ENCODE measurements at regions not wholly inside any gene's neighbourhood (a gene's known extent, or its start where the extent isn't known, plus 50 kb on each side); places are given as distances from the start of the nearest gene placed in this dataset.

DNA sequence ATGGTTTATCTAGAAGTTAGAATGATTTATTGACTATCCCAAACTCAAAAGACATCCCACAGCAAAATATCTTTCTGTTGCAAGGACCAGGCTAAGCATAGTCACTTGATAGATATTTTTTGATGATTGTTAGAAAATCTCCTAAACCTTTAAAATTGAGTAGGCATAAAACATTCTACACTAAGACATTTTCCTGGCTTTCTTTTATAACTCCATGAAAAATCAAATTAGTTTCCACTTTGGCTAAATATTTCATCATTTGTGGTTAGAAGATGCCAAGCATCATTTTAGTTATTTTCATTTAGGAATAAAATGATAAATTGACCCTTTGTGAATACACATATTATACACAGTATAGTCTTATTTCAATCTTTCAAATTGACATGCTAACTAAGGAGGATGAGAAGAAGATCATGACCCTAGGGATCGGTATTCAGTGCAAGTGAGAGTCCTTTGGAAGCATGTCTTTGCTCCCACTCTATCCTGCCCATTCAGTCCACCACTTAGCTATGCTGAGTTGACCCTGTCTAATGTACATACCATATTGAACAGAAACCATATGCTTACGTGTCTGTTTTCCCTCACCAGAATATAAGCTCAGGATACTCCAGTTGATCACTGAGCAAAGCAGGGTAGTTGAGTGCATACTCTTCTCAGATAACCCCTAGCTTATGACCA lies 136.6 kb upstream of the OTUD4 start:
- DNase-seq (ENCODE audit: low spot score) (no peak), ATAC-seq (ENCODE audit: insufficient number of reproducible peaks, low FRiP score, low read depth) (no peak)
- Histone ChIP-seq H3K27ac (no peak overlapping the region), H3K36me3 (no peaks in the 10 kb centered on the region), H3K4me3 (no peak overlapping the region), H3K9me3 (no peaks in the 10 kb centered on the region), H3K4me1 (ENCODE audit: control insufficient read depth in 1 of 2, low read depth in 2 of 2) (no peaks in the 10 kb centered on the region), H3K27me3 (replicated peaks; ENCODE audit: insufficient read depth) (no peaks in the 10 kb centered on the region)
- TF ChIP-seq, protein P1, sequence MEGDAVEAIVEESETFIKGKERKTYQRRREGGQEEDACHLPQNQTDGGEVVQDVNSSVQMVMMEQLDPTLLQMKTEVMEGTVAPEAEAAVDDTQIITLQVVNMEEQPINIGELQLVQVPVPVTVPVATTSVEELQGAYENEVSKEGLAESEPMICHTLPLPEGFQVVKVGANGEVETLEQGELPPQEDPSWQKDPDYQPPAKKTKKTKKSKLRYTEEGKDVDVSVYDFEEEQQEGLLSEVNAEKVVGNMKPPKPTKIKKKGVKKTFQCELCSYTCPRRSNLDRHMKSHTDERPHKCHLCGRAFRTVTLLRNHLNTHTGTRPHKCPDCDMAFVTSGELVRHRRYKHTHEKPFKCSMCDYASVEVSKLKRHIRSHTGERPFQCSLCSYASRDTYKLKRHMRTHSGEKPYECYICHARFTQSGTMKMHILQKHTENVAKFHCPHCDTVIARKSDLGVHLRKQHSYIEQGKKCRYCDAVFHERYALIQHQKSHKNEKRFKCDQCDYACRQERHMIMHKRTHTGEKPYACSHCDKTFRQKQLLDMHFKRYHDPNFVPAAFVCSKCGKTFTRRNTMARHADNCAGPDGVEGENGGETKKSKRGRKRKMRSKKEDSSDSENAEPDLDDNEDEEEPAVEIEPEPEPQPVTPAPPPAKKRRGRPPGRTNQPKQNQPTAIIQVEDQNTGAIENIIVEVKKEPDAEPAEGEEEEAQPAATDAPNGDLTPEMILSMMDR (IDR thresholded peaks at IDR 0.05): no peak

DNA sequence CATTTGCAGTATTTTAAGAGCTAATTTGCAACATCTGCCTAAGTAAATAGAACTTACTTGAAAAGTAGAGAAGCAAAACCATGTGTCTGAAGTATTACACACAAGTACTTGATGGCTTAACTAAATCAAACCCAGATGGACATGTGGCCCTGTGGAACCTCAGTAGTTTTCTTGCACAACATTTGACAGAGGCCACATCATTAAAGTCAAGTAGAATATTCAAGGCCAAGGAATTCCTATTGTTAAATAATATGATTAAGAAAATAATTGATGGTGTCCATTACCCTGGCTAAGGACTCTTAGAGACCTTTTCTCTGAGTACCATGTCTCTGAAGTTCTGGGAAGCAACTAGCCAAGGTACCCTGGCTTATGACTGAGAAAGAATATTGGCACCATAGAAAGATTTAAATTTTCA lies 135.4 kb upstream of the OTUD4 start:
- H3K27ac ChIP-seq: no peak overlapping the region
- ATAC-seq (ENCODE audit: insufficient number of reproducible peaks, low FRiP score, low read depth) (no peak), DNase-seq (ENCODE audit: low spot score) (no peak)
- H3K4me3 ChIP-seq: no peak overlapping the region
- no peaks in the 10 kb centered on the region for H3K9me3 ChIP-seq
- H3K36me3 ChIP-seq: no peaks in the 10 kb centered on the region
- TF ChIP-seq, protein P1 (IDR thresholded peaks at IDR 0.05): no peak
- H3K27me3 ChIP-seq (replicated peaks; ENCODE audit: insufficient read depth): no peaks in the 10 kb centered on the region
- H3K4me1 ChIP-seq (ENCODE audit: control insufficient read depth in 1 of 2, low read depth in 2 of 2): no peaks in the 10 kb centered on the region

DNA sequence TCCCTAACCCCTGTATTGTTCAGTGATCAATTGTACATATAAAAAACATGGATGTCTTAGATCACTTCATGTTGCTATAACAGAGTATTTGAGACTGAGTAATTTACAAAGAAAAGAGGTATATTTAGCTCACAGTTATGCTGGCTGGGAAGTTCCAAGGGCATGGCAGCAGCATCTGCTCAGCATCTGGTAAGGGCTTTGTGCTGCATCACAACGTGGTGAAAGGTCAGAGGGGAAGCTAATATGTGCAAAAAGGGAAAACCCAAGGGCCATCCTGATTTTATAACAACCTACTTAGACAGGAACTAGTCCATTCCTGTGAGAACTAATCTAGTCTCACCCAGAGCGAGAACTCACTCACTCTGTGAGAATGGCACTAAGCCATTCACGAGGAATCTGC lies 128.2 kb upstream of the OTUD4 start:
- TF ChIP-seq, protein P1 (IDR thresholded peaks at IDR 0.05): no peak
- DNase-seq (ENCODE audit: low spot score): no peak
- ATAC-seq (ENCODE audit: insufficient number of reproducible peaks, low FRiP score, low read depth): no peak

DNA sequence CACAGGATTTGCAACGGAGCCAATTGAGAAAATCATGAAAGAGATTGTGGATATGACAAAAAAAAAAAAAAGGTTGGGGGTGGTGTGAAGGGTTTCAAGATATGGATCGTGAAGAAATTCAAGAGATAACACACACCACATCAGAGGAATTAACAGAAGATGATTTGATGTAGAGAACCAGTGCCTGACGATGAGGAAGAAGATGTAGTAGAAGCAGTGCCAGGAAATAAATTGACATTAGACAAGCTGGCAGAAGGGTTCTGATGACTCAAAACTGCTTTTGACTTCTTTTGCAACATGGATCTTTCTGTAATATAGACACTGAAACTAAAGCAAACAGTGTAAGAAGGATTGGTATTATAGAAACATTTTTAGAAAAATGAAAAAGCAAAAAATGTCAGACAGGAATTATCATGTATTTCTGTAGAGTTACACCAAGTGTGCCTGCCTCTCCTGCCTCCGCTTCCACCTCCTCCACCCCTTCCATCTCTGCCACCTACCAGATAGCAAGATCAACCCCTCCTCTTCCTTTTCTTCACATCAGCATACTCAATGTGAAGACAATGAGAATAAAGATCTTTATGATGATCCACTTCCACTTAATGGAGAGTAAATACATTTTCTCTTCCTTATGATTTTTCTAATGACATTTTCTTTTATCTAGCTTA lies 127.5 kb upstream of the OTUD4 start:
- Histone ChIP-seq H3K4me1 (ENCODE audit: control insufficient read depth in 1 of 2, low read depth in 2 of 2) (no peaks in the 10 kb centered on the region), H3K4me3 (no peak overlapping the region), H3K27ac (no peak overlapping the region), H3K36me3 (no peaks in the 10 kb centered on the region), H3K27me3 (replicated peaks; ENCODE audit: insufficient read depth) (no peaks in the 10 kb centered on the region), H3K9me3 (no peaks in the 10 kb centered on the region)
- TF ChIP-seq, protein P1 (IDR thresholded peaks at IDR 0.05): no peak
- ATAC-seq (ENCODE audit: insufficient number of reproducible peaks, low FRiP score, low read depth) (no peak), DNase-seq (ENCODE audit: low spot score) (no peak)

More for the DNA sequence above, 128.2 kb upstream of the OTUD4 start:
- H3K4me3 ChIP-seq: no peak overlapping the region
- H3K4me1 ChIP-seq (ENCODE audit: control insufficient read depth in 1 of 2, low read depth in 2 of 2): no peaks in the 10 kb centered on the region
- H3K36me3 ChIP-seq: no peaks in the 10 kb centered on the region
- H3K9me3 ChIP-seq: no peaks in the 10 kb centered on the region
- H3K27me3 ChIP-seq (replicated peaks; ENCODE audit: insufficient read depth): no peaks in the 10 kb centered on the region
- H3K27ac ChIP-seq: no peak overlapping the region

DNA sequence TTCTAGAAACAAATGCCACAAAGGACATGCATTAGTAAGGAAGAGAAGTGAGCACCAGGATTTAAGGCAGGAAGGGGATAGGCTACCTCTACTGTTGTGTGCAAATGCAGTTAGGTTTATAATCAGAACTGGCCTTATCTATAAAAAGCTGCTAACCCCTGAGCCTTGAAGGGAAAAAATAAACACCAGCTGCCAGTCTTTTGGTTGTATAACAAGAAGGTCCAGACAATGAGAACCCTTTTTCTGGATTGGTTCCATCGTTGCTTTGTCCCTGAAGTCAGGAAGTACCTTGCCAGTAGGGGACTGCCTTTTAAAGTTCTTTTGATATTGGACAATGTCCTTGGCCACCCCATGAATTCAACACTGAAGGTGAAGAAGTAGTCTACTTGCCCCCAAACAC lies 126.7 kb upstream of the OTUD4 start:
- Histone ChIP-seq H3K36me3 (no peaks in the 10 kb centered on the region), H3K9me3 (no peaks in the 10 kb centered on the region), H3K27me3 (replicated peaks; ENCODE audit: insufficient read depth) (no peaks in the 10 kb centered on the region), H3K27ac (no peak overlapping the region), H3K4me3 (no peak overlapping the region), H3K4me1 (ENCODE audit: control insufficient read depth in 1 of 2, low read depth in 2 of 2) (no peaks in the 10 kb centered on the region)
- TF ChIP-seq, protein P1 (IDR thresholded peaks at IDR 0.05): no peak
- DNase-seq (ENCODE audit: low spot score): no peak
- no peak for ATAC-seq (ENCODE audit: insufficient number of reproducible peaks, low FRiP score, low read depth)

Data from thoracic aorta (tissue), 2 donors.